ENCODE measurements at regions not wholly inside any gene's neighbourhood (a gene's known extent, or its start where the extent isn't known, plus 50 kb on each side); places are given as distances from the start of the nearest gene placed in this dataset.

DNA sequence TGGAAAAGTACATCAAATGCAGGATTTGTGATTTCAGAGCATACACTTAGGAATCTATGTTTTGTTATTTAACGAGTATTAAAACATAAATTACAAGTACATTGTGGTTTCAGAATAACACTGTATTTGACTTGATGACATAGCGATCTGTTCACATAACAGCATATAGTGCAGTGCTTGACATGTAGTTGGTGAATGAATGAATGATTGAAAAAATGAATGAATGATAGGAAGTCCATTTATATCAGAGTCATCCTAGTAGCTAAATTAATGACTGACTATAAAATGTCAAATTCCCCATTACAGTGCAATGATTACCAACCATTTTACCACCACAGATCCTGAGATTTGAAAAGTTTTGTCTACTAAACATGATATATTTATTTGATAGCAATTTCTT lies 114.6 kb upstream of the FAT1 start:
- Histone ChIP-seq H3K23me2 (ENCODE audit: low read depth, low read length) (no peaks in the 10 kb centered on the region), H3K36me3 (ENCODE audit: control insufficient read depth in 2 of 4, insufficient read depth in 4 of 4, low read length in 3 of 4) (no peaks in the 10 kb centered on the region), H3K18ac (ENCODE audit: extremely low read depth, low read length) (no peak overlapping the region), H2AFZ (ENCODE audit: low read length) (no peak overlapping the region), H2AK5ac (ENCODE audit: low read depth, low read length) (no peak overlapping the region), H2BK5ac (ENCODE audit: low read depth, low read length) (no peak overlapping the region), H2BK120ac (replicated peaks; ENCODE audit: low read depth, low read length) (no peak overlapping the region), H3K4me1 (replicated peaks in 1 of 4; ENCODE audit: control insufficient read depth in 3 of 4, insufficient read depth in 4 of 4, low read length in 3 of 4) (no peaks in the 10 kb centered on the region; a peak in 1 of 7 replicates), H3K14ac (ENCODE audit: insufficient read length) (no peak overlapping the region), H4K91ac (replicated peaks; ENCODE audit: insufficient read length, low read length) (no peak overlapping the region), H3K9ac (replicated peaks in 1 of 4; ENCODE audit: extremely low read depth in 1 of 4, low read depth in 3 of 4, low read length in 3 of 4) (no peak overlapping the region), H4K5ac (ENCODE audit: insufficient read length, low read depth, low read length) (no peak overlapping the region), H3K27me3 (replicated peaks in 1 of 4; ENCODE audit: control insufficient read depth in 3 of 4, extremely low read depth in 1 of 4, insufficient read depth in 3 of 4, low read length in 3 of 4) (no peaks in the 10 kb centered on the region), H4K20me1 (replicated peaks in 1 of 2; ENCODE audit: control insufficient read depth in 1 of 2, insufficient read depth in 2 of 2, low read length in 2 of 2) (no peaks in the 10 kb centered on the region), H2BK20ac (ENCODE audit: low read length) (no peak overlapping the region), H3K56ac (replicated peaks; ENCODE audit: insufficient read length, low read depth, low read length) (no peak overlapping the region), H2BK12ac (ENCODE audit: low read depth, low read length) (no peak overlapping the region), H3K79me2 (ENCODE audit: control insufficient read depth in 1 of 2, insufficient read depth in 2 of 2, low read length in 2 of 2) (no peaks in the 10 kb centered on the region), H3K27ac (ENCODE audit: low read depth, low read length) (no peak overlapping the region), H3K4ac (replicated peaks; ENCODE audit: insufficient read length, low read depth, low read length) (no peak overlapping the region), H2BK15ac (ENCODE audit: low read length) (no peak overlapping the region), H3K79me1 (ENCODE audit: low read depth, low read length) (no peaks in the 10 kb centered on the region), H3K4me3 (ENCODE audit: extremely low read depth in 1 of 4, insufficient read depth in 2 of 4, low read depth in 3 of 4, low read length in 4 of 4) (no peak overlapping the region), H3K4me2 (ENCODE audit: insufficient read depth in 1 of 2, low read depth in 2 of 2, low read length in 2 of 2) (no peak overlapping the region), H3K23ac (ENCODE audit: insufficient read length) (no peak overlapping the region), H3K9me3 (ENCODE audit: insufficient read depth in 2 of 2, low read depth in 1 of 2, low read length in 1 of 2) (no peaks in the 10 kb centered on the region), H4K8ac (ENCODE audit: extremely low read depth, insufficient read depth, low read length) (no peak overlapping the region)
- TF ChIP-seq JUN (IDR thresholded peaks at IDR 0.05; ENCODE audit: low read depth, low read length): no peak
- TF ChIP-seq POLR2A (IDR thresholded peaks at IDR 0.05; ENCODE audit: control extremely low read depth in 1 of 2, low read depth in 2 of 2, low read length in 2 of 2): no peak
- no peak for TF ChIP-seq SAP30 (IDR thresholded peaks at IDR 0.05; ENCODE audit: insufficient read depth, insufficient replicate concordance, low read length)
- no peak for TF ChIP-seq TAF1 (IDR thresholded peaks at IDR 0.05; ENCODE audit: low read depth, low read length)
- no peak for TF ChIP-seq BRCA1 (IDR thresholded peaks at IDR 0.05; ENCODE audit: low read depth, low read length)
- TF ChIP-seq EGR1 (IDR thresholded peaks at IDR 0.05; ENCODE audit: borderline replicate concordance, low read depth, low read length): no peak
- no peak for TF ChIP-seq SIRT6 (IDR thresholded peaks at IDR 0.05; ENCODE audit: low read length)
- no peak for TF ChIP-seq EZH2 (IDR thresholded peaks at IDR 0.05; ENCODE audit: low read depth, low read length, severe bottlenecking)
- no peak for TF ChIP-seq ZNF274 (IDR thresholded peaks at IDR 0.05; ENCODE audit: borderline replicate concordance, extremely low read depth, low read length)
- no peak for TF ChIP-seq TCF12 (IDR thresholded peaks at IDR 0.05; ENCODE audit: low read depth, low read length)
- TF ChIP-seq, protein P1, sequence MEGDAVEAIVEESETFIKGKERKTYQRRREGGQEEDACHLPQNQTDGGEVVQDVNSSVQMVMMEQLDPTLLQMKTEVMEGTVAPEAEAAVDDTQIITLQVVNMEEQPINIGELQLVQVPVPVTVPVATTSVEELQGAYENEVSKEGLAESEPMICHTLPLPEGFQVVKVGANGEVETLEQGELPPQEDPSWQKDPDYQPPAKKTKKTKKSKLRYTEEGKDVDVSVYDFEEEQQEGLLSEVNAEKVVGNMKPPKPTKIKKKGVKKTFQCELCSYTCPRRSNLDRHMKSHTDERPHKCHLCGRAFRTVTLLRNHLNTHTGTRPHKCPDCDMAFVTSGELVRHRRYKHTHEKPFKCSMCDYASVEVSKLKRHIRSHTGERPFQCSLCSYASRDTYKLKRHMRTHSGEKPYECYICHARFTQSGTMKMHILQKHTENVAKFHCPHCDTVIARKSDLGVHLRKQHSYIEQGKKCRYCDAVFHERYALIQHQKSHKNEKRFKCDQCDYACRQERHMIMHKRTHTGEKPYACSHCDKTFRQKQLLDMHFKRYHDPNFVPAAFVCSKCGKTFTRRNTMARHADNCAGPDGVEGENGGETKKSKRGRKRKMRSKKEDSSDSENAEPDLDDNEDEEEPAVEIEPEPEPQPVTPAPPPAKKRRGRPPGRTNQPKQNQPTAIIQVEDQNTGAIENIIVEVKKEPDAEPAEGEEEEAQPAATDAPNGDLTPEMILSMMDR (IDR thresholded peaks at IDR 0.05; ENCODE audit: control extremely low read depth in 1 of 3, insufficient read depth in 1 of 3, low read depth in 1 of 3, low read length in 3 of 3): no peak
- TF ChIP-seq, protein P2, sequence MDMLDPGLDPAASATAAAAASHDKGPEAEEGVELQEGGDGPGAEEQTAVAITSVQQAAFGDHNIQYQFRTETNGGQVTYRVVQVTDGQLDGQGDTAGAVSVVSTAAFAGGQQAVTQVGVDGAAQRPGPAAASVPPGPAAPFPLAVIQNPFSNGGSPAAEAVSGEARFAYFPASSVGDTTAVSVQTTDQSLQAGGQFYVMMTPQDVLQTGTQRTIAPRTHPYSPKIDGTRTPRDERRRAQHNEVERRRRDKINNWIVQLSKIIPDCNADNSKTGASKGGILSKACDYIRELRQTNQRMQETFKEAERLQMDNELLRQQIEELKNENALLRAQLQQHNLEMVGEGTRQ (IDR thresholded peaks at IDR 0.05; ENCODE audit: low read length): no peak
- POLR2A ChIA-PET (ENCODE audit: partially characterized antibody): no interaction called here
- CTCF ChIA-PET (ENCODE audit: partially characterized antibody): interaction anchor here (0.9 kb wide), 1 partner anchor 113 kb away, joined by 3 read pairs; no protein-coding TSS in a partner anchor
- FAIRE-seq (no peak), DNase-seq (ENCODE audit: low read depth in 1 of 2, low spot score in 2 of 2) (no peak)
- WGBS, 2 experiments (ENCODE audit: extremely low coverage in 1 of 2, insufficient coverage in 1 of 2, insufficient read length in 1 of 2, insufficient replicate concordance in 2 of 2, low coverage in 1 of 2, low lambda C conversion rate in 2 of 2, missing lambda C conversion rate in 1 of 2): 98% methylated on average over 2 of the region's 2 CpGs; no CpG with 5 or more reads in 1 of the 2 experiments

Measured in H1 (cell line).